ENCODE measurements at regions not wholly inside any gene's neighbourhood (a gene's known extent, or its start where the extent isn't known, plus 50 kb on each side); places are given as distances from the start of the nearest gene placed in this dataset.

DNA sequence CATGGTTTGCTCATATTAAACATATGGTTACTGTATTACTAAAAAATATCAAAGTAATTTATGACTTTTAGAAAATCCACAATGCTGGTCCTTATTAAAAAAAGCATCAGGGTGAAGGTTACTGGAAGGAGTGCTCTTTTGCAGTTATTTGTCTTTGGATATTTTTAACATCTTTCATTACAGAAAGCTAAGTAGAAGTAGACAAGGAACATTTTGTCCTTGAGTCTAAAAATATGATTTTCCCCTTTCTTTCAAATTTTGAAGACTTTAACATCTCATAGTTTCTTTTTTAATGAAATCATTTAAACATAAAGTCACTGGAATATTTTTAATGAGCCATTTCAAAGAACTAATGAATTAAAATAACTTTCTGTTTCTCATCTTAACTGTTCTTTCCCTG is 110.1 kb upstream of the TNS3 start:
- H3K27ac ChIP-seq (ENCODE audit: low read length): no peak overlapping the region

DNA sequence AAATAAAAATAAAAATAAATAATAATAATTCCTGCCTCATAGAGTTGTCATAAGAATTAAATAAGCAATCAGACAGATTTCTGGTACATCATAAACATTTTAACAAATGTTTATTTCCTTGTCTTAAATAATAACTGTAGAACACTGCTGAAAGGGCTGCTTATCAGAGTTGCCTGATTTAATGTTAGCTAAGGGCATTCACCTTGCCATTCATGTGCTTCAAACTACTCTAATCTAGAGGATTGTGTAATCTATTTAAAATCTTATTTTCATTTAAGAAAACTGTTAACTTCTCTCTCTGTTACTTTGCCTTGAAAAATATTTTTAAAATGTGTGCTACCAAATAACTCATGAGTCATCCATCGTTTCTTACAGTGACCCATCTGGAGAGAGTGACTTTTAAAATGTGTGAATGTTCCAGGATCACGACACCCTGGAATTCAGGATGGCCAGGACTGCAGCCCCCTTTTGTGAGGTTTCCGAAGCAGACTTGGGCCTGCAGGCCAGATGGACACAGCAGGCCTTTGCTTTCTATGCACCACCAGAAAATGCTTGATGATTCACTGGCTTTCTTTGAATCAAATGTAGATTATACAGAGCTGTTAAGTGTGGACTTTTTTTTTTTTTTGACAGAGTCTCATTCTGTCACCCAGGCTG is 109.1 kb upstream of the TNS3 start:
- Histone ChIP-seq H3K4me1 (ENCODE audit: control insufficient read depth, insufficient read depth, low read length) (no peaks in the 10 kb centered on the region), H3K36me3 (ENCODE audit: control insufficient read depth, insufficient read depth, low read length) (no peaks in the 10 kb centered on the region), H3K27ac (ENCODE audit: low read length) (no peak overlapping the region), H3K27me3 (ENCODE audit: control insufficient read depth, insufficient read depth, low read length) (no peaks in the 10 kb centered on the region), H3K9me3 (ENCODE audit: control insufficient read depth, low read depth, low read length) (no peaks in the 10 kb centered on the region), H3K4me3 (ENCODE audit: low read length) (no peak overlapping the region)
- WGBS (ENCODE audit: insufficient coverage, low lambda C conversion rate): 0% methylated on average over 1 of the region's 3 CpGs
- peak in 1 of 2 donors; percentile 26 for DNase-seq

More for the DNA sequence above, 110.1 kb upstream of the TNS3 start:
- H3K9me3 ChIP-seq (ENCODE audit: control insufficient read depth, low read depth, low read length): no peaks in the 10 kb centered on the region
- no peak overlapping the region for H3K4me3 ChIP-seq (ENCODE audit: low read length)
- H3K4me1 ChIP-seq (ENCODE audit: control insufficient read depth, insufficient read depth, low read length): no peaks in the 10 kb centered on the region
- no peaks in the 10 kb centered on the region for H3K36me3 ChIP-seq (ENCODE audit: control insufficient read depth, insufficient read depth, low read length)
- no peaks in the 10 kb centered on the region for H3K27me3 ChIP-seq (ENCODE audit: control insufficient read depth, insufficient read depth, low read length)
- no peak for DNase-seq

DNA sequence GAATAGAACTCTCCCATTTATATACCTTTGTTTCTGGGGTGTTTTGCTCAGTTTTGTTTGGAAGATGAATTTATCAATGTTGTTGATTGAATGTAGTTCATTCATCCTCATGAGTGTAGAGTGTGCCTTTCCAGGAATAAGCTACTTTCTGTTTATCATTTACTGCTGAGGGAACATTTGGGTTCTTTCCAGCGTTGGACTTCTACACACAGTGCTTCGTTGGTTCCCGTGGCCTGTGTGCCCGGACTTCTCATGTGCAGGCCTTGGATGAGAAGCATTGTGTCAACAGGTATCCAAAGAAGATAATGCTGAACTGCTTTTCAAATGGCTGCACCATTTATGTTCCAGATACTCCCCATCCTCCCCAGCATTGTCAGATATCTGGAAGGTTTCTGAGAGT is 107.6 kb upstream of the TNS3 start:
- H3K36me3 ChIP-seq (ENCODE audit: control insufficient read depth, insufficient read depth, low read length): no peaks in the 10 kb centered on the region
- H3K27me3 ChIP-seq (ENCODE audit: control insufficient read depth, insufficient read depth, low read length): no peaks in the 10 kb centered on the region
- H3K27ac ChIP-seq (ENCODE audit: low read length): no peak overlapping the region
- no peak overlapping the region for H3K4me3 ChIP-seq (ENCODE audit: low read length)
- H3K9me3 ChIP-seq (ENCODE audit: control insufficient read depth, low read depth, low read length): no peaks in the 10 kb centered on the region
- no peak for DNase-seq
- H3K4me1 ChIP-seq (ENCODE audit: control insufficient read depth, insufficient read depth, low read length): no peaks in the 10 kb centered on the region
- no CpG with 5 or more reads among the region's 4 CpGs for WGBS (ENCODE audit: insufficient coverage, low lambda C conversion rate)

DNA sequence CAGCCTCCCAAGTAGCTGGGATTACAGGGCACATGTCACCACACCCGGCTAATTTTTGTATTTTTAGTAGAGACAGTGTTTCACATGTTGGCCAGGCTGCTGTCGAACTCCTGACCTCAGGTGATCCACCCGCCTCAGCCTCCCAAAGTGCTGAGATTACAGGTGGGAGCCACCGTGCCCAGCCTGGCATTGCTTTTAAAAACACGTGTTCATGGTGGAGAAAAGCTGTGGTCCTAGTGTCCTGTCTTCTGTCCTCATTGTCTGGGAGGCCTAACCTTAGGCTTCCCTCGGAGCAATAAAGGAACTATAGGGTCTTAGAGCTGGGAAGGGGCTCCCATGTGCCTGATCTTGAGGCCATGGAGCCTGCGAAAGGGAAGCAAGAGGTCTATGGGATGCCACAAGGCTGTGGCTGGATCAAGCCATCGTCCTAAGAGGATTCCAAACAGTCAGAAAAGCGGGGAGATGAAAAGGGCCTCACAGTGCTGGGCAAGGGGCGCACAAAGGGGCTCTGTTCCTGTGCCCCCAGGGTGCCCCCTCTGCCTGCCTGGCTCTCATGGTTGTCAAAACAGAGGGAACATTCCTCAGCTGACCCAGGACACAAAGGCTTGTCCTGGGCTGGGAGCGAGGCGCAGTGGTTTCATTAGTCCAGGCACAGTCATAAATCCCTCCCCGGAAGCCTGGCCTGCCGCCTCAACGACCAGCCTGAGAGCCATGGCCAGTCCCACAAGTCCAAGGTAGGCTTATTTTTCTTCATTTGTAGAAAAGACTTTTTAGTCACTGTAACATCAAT is 106.6 kb upstream of the TNS3 start:
- Histone ChIP-seq H3K27ac (ENCODE audit: low read length) (no peak overlapping the region), H3K9me3 (ENCODE audit: control insufficient read depth, low read depth, low read length) (no peaks in the 10 kb centered on the region), H3K36me3 (ENCODE audit: control insufficient read depth, insufficient read depth, low read length) (no peaks in the 10 kb centered on the region), H3K4me3 (ENCODE audit: low read length) (no peak overlapping the region), H3K4me1 (ENCODE audit: control insufficient read depth, insufficient read depth, low read length) (no peaks in the 10 kb centered on the region), H3K27me3 (ENCODE audit: control insufficient read depth, insufficient read depth, low read length) (no peaks in the 10 kb centered on the region)
- 100% methylated on average over 1 of the region's 15 CpGs for whole genome bisulfite sequencing (ENCODE audit: insufficient coverage, low lambda C conversion rate)
- no peak for DNase-seq

DNA sequence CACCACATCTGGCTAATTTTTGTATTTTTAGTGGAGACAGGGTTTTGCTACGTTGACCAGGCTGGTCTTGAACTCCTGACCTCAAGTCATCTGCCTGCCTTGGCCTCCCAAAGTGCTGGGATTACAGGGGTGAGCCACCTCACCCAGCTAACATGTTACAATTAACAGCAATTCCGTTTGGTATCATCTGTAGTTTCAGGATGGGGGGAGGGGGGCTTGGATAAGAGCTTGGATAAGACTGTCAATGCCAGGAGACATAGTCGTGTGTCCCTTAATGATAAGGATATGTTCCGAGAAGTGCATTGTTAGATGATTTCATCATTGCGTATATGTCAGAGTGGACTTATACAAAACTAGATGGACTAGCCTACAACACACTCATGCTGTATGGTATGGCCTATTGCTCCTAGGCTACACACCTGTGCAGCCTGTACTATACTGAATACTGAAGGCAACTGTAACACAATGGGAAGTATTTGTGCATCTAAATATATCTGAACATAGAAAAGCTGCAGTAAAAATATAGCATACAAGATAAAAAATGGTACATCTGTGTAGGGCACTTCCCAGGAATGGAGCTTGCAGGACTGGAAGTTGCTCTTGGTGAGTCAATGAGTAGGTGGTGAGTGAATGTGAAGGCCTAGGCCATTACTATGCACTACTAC is 103.9 kb upstream of the TNS3 start:
- DNase-seq: no peak
- Histone ChIP-seq H3K27me3 (ENCODE audit: control insufficient read depth, insufficient read depth, low read length) (no peaks in the 10 kb centered on the region), H3K4me1 (ENCODE audit: control insufficient read depth, insufficient read depth, low read length) (peaks cover 13% of the 10 kb centered on the region), H3K36me3 (ENCODE audit: control insufficient read depth, insufficient read depth, low read length) (no peaks in the 10 kb centered on the region), H3K27ac (ENCODE audit: low read length) (no peak overlapping the region), H3K4me3 (ENCODE audit: low read length) (no peak overlapping the region), H3K9me3 (ENCODE audit: control insufficient read depth, low read depth, low read length) (no peaks in the 10 kb centered on the region)
- no CpG with 5 or more reads among the region's 5 CpGs for WGBS (ENCODE audit: insufficient coverage, low lambda C conversion rate)

DNA sequence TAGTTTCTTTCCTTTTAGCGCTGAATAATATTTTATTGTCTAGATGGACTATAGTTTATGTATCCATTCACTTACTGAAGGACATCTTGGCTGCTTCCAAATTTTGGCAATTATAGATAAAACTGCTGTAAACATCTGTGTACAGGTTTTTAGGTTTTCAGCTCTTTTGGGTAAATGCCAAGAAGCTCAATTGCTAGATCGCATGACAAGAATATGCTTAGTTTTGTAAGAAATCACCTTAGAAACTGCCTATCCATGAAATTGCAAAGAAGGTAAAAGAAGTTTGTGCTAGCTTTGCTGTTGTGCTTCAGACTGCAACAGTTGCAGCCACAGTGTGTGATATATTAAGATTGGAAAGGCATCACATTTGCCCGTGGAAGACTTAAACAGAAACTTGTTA is 103.2 kb upstream of the TNS3 start:
- WGBS (ENCODE audit: insufficient coverage, low lambda C conversion rate): no CpG with 5 or more reads among the region's 3 CpGs

DNA sequence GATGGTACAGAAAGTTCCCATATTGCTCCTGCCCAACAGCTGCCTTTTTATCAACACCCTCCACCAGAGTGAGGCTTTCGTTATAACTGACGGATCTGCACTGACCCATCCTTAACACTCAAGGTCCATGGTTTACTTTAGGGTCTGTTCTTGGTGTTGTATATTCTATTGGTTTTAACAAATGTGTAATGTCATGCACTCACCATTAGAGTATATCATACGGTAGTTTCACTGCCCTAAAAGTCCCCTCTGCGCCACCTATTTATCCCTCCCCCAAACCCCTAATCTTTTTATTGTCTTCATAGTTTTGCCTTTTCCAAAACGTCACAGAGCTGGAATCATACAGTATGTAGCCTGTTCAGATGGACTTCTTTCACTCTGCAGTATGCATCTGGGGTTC is 102.8 kb upstream of the TNS3 start:
- no peak overlapping the region for H3K4me3 ChIP-seq (ENCODE audit: low read length)
- H3K9me3 ChIP-seq (ENCODE audit: control insufficient read depth, low read depth, low read length): no peaks in the 10 kb centered on the region
- no peaks in the 10 kb centered on the region for H3K36me3 ChIP-seq (ENCODE audit: control insufficient read depth, insufficient read depth, low read length)
- WGBS (ENCODE audit: insufficient coverage, low lambda C conversion rate): 52% methylated on average over 3 of the region's 5 CpGs
- no peaks in the 10 kb centered on the region for H3K27me3 ChIP-seq (ENCODE audit: control insufficient read depth, insufficient read depth, low read length)
- H3K4me1 ChIP-seq (ENCODE audit: control insufficient read depth, insufficient read depth, low read length): peaks cover 15% of the 10 kb centered on the region
- DNase-seq: no peak
- no peak overlapping the region for H3K27ac ChIP-seq (ENCODE audit: low read length)

More for the DNA sequence above, 103.2 kb upstream of the TNS3 start:
- Histone ChIP-seq H3K36me3 (ENCODE audit: control insufficient read depth, insufficient read depth, low read length) (no peaks in the 10 kb centered on the region), H3K4me3 (ENCODE audit: low read length) (no peak overlapping the region), H3K9me3 (ENCODE audit: control insufficient read depth, low read depth, low read length) (no peaks in the 10 kb centered on the region), H3K27me3 (ENCODE audit: control insufficient read depth, insufficient read depth, low read length) (no peaks in the 10 kb centered on the region), H3K4me1 (ENCODE audit: control insufficient read depth, insufficient read depth, low read length) (peaks cover 13% of the 10 kb centered on the region), H3K27ac (ENCODE audit: low read length) (no peak overlapping the region)
- no peak for DNase-seq

DNA sequence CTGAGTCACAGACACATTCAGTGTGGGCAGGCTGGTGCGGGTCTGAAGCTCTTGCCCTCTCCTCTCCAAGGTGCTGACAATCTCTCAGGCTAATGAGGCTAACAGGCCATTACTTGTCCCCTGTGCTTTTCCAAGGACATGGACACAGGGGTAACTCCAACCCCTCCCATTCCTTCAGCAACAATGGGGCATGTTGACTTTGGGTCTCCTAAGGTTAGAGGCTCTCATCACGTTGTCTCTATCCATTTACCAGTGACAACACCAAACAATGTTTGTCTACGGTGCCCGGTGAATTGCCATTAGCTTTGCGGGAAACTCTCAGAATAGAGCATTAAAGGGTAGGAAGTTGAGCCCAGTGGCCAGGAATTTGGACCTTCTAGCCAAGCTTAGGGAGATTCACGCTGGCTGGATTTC is 101.6 kb upstream of the TNS3 start:
- WGBS (ENCODE audit: insufficient coverage, low lambda C conversion rate): no CpG with 5 or more reads among the region's 6 CpGs
- Histone ChIP-seq H3K27ac (ENCODE audit: low read length) (no peak overlapping the region), H3K4me1 (ENCODE audit: control insufficient read depth, insufficient read depth, low read length) (peaks cover 17% of the 10 kb centered on the region), H3K4me3 (ENCODE audit: low read length) (no peak overlapping the region), H3K9me3 (ENCODE audit: control insufficient read depth, low read depth, low read length) (no peaks in the 10 kb centered on the region), H3K36me3 (ENCODE audit: control insufficient read depth, insufficient read depth, low read length) (no peaks in the 10 kb centered on the region), H3K27me3 (ENCODE audit: control insufficient read depth, insufficient read depth, low read length) (no peaks in the 10 kb centered on the region)
- DNase-seq: no peak

DNA sequence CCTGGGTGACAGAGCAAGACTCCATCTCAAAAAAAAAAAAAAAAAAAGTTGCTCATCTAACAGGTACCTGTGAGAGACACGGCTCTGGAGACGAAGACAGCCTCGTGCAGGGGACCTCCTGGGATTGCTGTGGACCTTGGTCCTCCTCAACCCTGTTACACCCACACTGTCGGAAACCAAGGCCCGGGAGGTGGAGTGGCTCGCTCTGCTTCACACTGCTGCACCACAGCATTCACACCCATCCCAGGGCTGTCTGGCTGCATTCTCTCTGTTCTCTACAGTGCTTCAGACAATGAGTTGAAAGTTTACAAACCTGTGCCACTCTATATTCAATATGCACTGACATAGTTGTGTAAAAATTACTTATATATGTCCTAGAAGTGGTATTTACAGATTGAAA is 101.0 kb upstream of the TNS3 start:
- no peak overlapping the region for H3K4me3 ChIP-seq (ENCODE audit: low read length)
- no peaks in the 10 kb centered on the region for H3K9me3 ChIP-seq (ENCODE audit: control insufficient read depth, low read depth, low read length)
- peaks cover 17% of the 10 kb centered on the region for H3K4me1 ChIP-seq (ENCODE audit: control insufficient read depth, insufficient read depth, low read length)
- H3K27me3 ChIP-seq (ENCODE audit: control insufficient read depth, insufficient read depth, low read length): no peaks in the 10 kb centered on the region
- no CpG with 5 or more reads among the region's 6 CpGs for WGBS (ENCODE audit: insufficient coverage, low lambda C conversion rate)
- H3K27ac ChIP-seq (ENCODE audit: low read length): no peak overlapping the region
- H3K36me3 ChIP-seq (ENCODE audit: control insufficient read depth, insufficient read depth, low read length): no peaks in the 10 kb centered on the region
- peak; percentile 48 to 70 for DNase-seq

DNA sequence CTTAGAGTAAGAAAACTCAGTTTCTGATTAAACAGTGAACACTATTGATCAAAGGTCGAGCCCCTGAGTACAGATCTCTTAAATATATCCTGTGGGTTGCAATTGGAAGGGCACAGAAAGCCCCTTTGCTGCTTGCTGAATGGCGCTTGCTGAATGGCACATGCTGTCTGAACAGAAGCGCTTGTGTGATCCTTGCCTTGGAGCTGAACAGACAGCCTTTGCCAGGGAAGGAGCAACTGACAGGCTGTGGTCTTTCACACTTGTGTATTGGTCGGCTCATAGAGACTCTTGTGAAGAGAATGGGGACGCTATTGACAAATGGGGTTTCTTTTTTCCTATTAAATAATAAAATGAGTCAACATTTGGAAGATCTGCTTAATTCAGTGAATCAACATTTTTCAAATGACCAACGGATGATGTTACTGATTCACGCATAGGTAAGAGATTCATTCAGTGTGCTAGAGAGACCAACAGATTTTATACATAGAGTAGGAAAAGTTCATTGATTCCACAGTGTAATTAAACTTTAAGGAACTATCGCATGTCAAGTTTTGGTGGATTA is 99.4 kb upstream of the TNS3 start:
- 97% methylated on average over 3 of the region's 8 CpGs for WGBS (ENCODE audit: insufficient coverage, low lambda C conversion rate)

More for the DNA sequence above, 99.4 kb upstream of the TNS3 start:
- no peaks in the 10 kb centered on the region for H3K9me3 ChIP-seq (ENCODE audit: control insufficient read depth, low read depth, low read length)
- no peak overlapping the region for H3K4me3 ChIP-seq (ENCODE audit: low read length)
- H3K36me3 ChIP-seq (ENCODE audit: control insufficient read depth, insufficient read depth, low read length): no peaks in the 10 kb centered on the region
- H3K4me1 ChIP-seq (ENCODE audit: control insufficient read depth, insufficient read depth, low read length): peaks cover 17% of the 10 kb centered on the region
- DNase-seq: no peak
- H3K27me3 ChIP-seq (ENCODE audit: control insufficient read depth, insufficient read depth, low read length): no peaks in the 10 kb centered on the region
- H3K27ac ChIP-seq (ENCODE audit: low read length): no peak overlapping the region

All from large intestine (tissue), 3 donors.